SK-N-MC (cell line): ENCODE measurements at regions not wholly inside any gene's neighbourhood (a gene's known extent, or its start where the extent isn't known, plus 50 kb on each side); places are given as distances from the start of the nearest gene placed in this dataset.
"Not testable (repeated sequence)": the region's sequence is repeated elsewhere in the genome, so short reads cannot be mapped to it uniquely, and the experiment has no call there.

Source experiments
- EZH2 ChIP-seq: fragments of 200-600 bp; sonication (generic); IDR thresholded peaks from one replicate; pipeline ENCODE4 v1.6.1; 2017; ENCODE audit warnings: antibody characterized with exemption
- POLR2AphosphoS5 ChIP-seq: IDR thresholded peaks from 2 replicates; pipeline ENCODE4 v1.6.1; 2012; ENCODE audit warnings: mild to moderate bottlenecking, low read depth, low read length, borderline replicate concordance

DNA sequence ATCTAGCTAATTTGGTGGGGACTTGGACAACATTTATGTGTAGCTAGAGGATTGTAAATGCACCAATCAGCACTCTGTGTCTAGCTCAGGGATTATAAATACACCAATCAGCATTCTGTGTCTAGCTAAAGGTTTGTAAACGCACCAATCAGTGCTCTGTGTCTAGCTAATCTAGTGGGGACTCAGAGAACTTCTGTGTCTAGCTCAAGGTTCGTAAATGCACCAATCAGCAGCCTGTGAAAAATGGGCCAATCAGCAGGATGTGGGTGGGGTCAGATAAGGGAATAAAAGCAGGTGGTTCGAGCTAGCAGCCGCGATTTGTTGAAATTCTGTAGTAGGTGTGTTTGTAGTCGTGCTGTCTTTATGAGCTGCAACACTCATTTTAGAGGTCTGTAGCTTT lies 154.8 kb upstream of the RREB1 start:
- TF ChIP-seq EZH2, POLR2AphosphoS5: not testable (repeated sequence)
